Fibroblast of the aortic adventitia (primary cell): ENCODE measurements at regions not wholly inside any gene's neighbourhood (a gene's known extent, or its start where the extent isn't known, plus 50 kb on each side); places are given as distances from the start of the nearest gene placed in this dataset.

Experiments used
- DNase-seq: peaks from one replicate; pipeline ENCODE4 v3.0.0-alpha.2; 2010; ENCODE audit warnings: low read depth
- H3K4me3 ChIP-seq: 2 replicates; pipeline ENCODE4 v1.5.1; 2011; ENCODE audit warnings: low read depth, mild to moderate bottlenecking, control low read depth, low read length, moderate library complexity
- CTCF ChIP-seq: IDR thresholded peaks from 2 replicates; pipeline ENCODE4 v1.5.1; 2011; ENCODE audit warnings: mild to moderate bottlenecking, low read length, control low read depth, inconsistent platforms; ENCODE audit not compliant: insufficient read depth

- no peak for DNase-seq
- no peak for TF ChIP-seq CTCF
- H3K4me3 ChIP-seq = no peak overlapping the region
These were observed 530.5 kb downstream of the NOVA1 start for GRCh38 chr14:26067341-26067740.

GRCh38 chr14:26056036-26056616 lies 541.7 kb downstream of the NOVA1 start:
- TF ChIP-seq CTCF = no peak
- DNase-seq = no peak

DNA sequence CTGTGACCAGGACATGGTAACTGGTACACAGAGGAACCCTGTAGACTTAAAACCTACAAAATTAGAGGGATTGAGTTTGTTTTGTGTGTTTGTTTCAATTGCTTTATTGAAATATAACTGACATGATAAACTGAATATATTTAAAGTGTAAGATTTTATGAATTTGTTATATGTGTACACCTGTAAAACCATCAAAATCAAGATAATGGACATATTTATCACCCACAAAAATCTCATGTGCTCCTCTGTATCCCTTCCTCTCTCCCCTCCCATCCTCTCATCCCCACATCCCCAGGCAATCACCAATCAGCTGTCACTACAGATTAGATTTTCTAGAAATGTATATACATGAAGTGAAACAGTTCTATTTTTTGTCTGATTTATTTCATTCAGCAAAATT lies 565.5 kb downstream of the NOVA1 start:
- TF ChIP-seq CTCF = no peak
- DNase-seq = no peak
- H3K4me3 ChIP-seq = no peak overlapping the region

More at GRCh38 chr14:26056036-26056616, 541.7 kb downstream of the NOVA1 start:
- H3K4me3 ChIP-seq = no peak overlapping the region

GRCh38 chr14:26026384-26026783 lies 571.4 kb downstream of the NOVA1 start:
- no peak overlapping the region for H3K4me3 ChIP-seq
- TF ChIP-seq CTCF = no peak
- no peak for DNase-seq

DNA sequence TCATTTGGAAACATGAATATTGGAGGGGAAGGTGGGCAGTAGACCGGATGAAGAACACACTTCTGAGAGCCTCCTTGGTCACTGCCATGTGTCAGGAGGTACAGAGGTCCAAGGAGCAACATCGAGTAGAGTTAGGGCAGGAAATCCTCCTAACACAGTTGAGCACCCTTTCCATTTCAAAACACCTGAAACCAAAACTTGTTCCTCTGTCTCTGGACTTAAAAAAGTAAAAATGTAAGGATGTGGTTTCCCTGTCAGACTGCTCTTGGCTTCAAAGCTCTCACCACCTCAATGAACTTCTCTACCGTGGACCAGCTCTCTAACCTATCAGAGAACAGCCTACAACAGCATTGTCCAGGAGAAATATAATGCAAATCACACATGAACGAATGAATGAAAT lies 573.9 kb downstream of the NOVA1 start:
- no peak for TF ChIP-seq CTCF
- no peak for DNase-seq
- H3K4me3 ChIP-seq = no peak overlapping the region

DNA sequence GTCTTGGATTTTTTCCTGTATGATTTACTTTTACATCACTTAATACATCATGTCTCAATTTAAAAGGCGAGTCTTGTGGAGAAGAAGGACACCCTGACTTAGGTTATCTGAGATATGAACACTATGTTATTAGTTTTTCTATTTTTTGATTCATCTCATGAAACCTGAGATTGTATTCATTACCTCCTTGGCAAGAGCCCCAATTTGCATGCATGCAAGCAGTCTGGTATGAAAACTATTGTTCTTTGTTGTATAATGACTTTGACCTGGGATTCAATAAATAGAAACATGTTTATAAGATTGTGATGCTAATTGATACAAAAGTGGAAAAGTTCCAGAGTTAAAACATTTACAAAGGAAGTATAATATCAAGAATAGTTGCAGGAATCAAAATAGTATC lies 576.1 kb downstream of the NOVA1 start:
- H3K4me3 ChIP-seq = no peak overlapping the region
- TF ChIP-seq CTCF = no peak
- DNase-seq = no peak

DNA sequence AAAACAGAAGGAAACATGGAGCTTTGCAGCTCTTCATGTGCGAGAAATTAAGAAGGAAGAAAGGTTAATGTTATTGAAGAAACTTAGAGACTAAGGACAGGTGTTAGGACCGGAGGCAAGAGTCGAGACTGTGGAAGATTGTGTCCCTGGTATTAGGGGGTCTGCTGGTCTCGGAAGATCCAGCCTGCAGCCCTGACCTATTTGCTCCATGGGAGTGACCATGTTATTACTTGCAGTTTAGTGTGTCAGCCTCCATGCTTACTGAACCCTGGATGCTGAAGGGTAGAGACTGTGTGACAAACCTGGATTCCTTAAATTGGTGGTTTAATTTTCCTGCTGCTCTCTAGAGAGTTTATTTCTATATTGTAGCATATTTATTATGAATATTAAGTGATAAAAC lies 580.6 kb downstream of the NOVA1 start:
- no peak for DNase-seq
- no peak for TF ChIP-seq CTCF
- no peak overlapping the region for H3K4me3 ChIP-seq
